ENCODE measurements at regions not wholly inside any gene's neighbourhood (a gene's known extent, or its start where the extent isn't known, plus 50 kb on each side); places are given as distances from the start of the nearest gene placed in this dataset.

DNA sequence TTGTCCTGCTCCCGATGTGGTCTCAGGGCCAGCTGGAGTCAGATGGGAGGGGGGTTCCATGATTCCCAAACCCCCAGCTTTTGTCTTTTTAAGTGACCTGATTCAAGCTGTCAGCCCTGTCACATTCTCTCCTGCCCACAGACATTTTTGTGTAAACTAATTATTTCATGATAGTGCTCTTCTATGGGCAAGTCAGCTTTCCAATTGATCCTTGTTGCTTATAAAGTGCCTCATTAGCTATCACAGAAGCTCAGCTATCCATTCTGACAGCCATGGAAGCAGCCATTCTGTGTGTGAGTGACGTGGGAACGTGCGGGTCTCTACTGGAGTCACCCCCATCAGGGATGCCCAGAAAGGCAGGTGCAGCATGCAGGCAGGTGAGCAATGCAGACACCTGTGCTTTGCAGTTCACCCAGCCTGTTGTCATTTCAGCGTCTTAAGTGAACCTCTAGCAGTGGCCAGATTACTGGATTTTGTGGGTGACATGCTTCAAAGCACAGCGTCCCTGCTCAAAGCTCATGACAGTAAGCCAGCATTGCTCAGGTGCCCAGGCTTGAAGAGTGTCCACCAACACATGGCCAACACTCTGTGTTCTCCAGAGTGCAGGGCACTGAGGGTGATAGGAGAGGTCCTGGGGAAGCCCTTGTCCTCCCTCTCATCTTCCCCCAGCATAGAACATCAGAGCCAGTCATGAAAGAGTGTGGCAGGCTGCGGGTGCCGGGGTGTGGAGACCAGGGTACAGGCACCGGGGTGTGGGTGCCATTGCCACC, 162.1 kb upstream of the SH3BP4 start:
- TF ChIP-seq POLR2AphosphoS5 (IDR thresholded peaks at IDR 0.05; ENCODE audit: low read depth, low read length) (no peak), POLR2A (IDR thresholded peaks at IDR 0.05; ENCODE audit: low read depth, low read length) (no peak), POU2F2 (IDR thresholded peaks at IDR 0.05; ENCODE audit: low read depth, low read length) (no peak), TAF1 (IDR thresholded peaks at IDR 0.05; ENCODE audit: low read depth, low read length) (no peak)

Data from GM12891 (cell line).